ENCODE measurements at regions not wholly inside any gene's neighbourhood (a gene's known extent, or its start where the extent isn't known, plus 50 kb on each side); places are given as distances from the start of the nearest gene placed in this dataset.

GRCh38 chr2:139885921-139886498 is 1105.8 kb upstream of the NXPH2 start:
- Histone ChIP-seq H3K9me2 (no peaks in the 10 kb centered on the region), H3K9ac (no peak overlapping the region), H4K20me1 (ENCODE audit: insufficient read depth) (no peaks in the 10 kb centered on the region), H3K27ac (ENCODE audit: low read depth in 2 of 2, low read length in 1 of 2) (no peak overlapping the region), H3F3A (replicated peaks; ENCODE audit: insufficient read depth) (no peaks in the 10 kb centered on the region), H3K4me1 (ENCODE audit: control insufficient read depth in 1 of 2, insufficient read depth in 2 of 2, low read depth in 1 of 2, low read length in 1 of 2) (no peaks in the 10 kb centered on the region), H3K27me3 (ENCODE audit: insufficient read depth) (no peaks in the 10 kb centered on the region), H3K4me3 (ENCODE audit: low read depth in 2 of 2, low read length in 1 of 2) (no peak overlapping the region), H2AFZ (ENCODE audit: low read depth) (no peak overlapping the region), H3K79me2 (ENCODE audit: insufficient read depth) (no peaks in the 10 kb centered on the region), H3K4me2 (no peak overlapping the region), H3K9me3 (no peaks in the 10 kb centered on the region), H3K36me3 (replicated peaks in 1 of 2; ENCODE audit: control insufficient read depth in 1 of 2, insufficient read depth in 2 of 2, low read length in 1 of 2) (no peaks in the 10 kb centered on the region)
- DNase-seq: no peak
- ChIA-PET POLR2A (no interaction called here), CTCF (interaction anchor here (0.7 kb wide), 1 partner anchor 197 kb away, joined by 3 read pairs; no protein-coding TSS in a partner anchor)
- TF ChIP-seq GATA2 (CRISPR knock-in tag; IDR thresholded peaks at IDR 0.05): no peak
- no peak for TF ChIP-seq MAX (IDR thresholded peaks at IDR 0.05; ENCODE audit: low read depth)
- 17% methylated on average over 2 of the region's 2 CpGs for WGBS (ENCODE audit: low lambda C conversion rate)

- H3K4me2 ChIP-seq: no peak overlapping the region
- H3K79me2 ChIP-seq (ENCODE audit: insufficient read depth): no peaks in the 10 kb centered on the region
- H3K4me3 ChIP-seq (ENCODE audit: low read depth in 2 of 2, low read length in 1 of 2): no peak overlapping the region
- H4K20me1 ChIP-seq (ENCODE audit: insufficient read depth): no peaks in the 10 kb centered on the region
- POLR2A ChIA-PET: no interaction called here
- H3K9ac ChIP-seq: no peak overlapping the region
- H3K9me2 ChIP-seq: no peaks in the 10 kb centered on the region
- H2AFZ ChIP-seq (ENCODE audit: low read depth): no peak overlapping the region
- CTCF ChIA-PET: no interaction called here
- H3F3A ChIP-seq (replicated peaks; ENCODE audit: insufficient read depth): no peaks in the 10 kb centered on the region
- DNase-seq: no peak
- H3K9me3 ChIP-seq: no peaks in the 10 kb centered on the region
- 37% methylated on average over 3 of the region's 3 CpGs for WGBS (ENCODE audit: low lambda C conversion rate)
- H3K27ac ChIP-seq (ENCODE audit: low read depth in 2 of 2, low read length in 1 of 2): no peak overlapping the region
- H3K36me3 ChIP-seq (replicated peaks in 1 of 2; ENCODE audit: control insufficient read depth in 1 of 2, insufficient read depth in 2 of 2, low read length in 1 of 2): no peaks in the 10 kb centered on the region
- no peaks in the 10 kb centered on the region for H3K27me3 ChIP-seq (ENCODE audit: insufficient read depth)
- H3K4me1 ChIP-seq (ENCODE audit: control insufficient read depth in 1 of 2, insufficient read depth in 2 of 2, low read depth in 1 of 2, low read length in 1 of 2): no peaks in the 10 kb centered on the region
- TF ChIP-seq JUND (IDR thresholded peaks at IDR 0.05): no peak
Observed at GRCh38 chr2:139876964-139877363, 1096.8 kb upstream of the NXPH2 start.

- Histone ChIP-seq H3K9me3 (no peaks in the 10 kb centered on the region), H3K4me3 (ENCODE audit: low read depth in 2 of 2, low read length in 1 of 2) (no peak overlapping the region), H3K4me2 (no peak overlapping the region), H3K9me2 (no peaks in the 10 kb centered on the region), H3K79me2 (ENCODE audit: insufficient read depth) (no peaks in the 10 kb centered on the region), H3K9ac (no peak overlapping the region), H3K4me1 (ENCODE audit: control insufficient read depth in 1 of 2, insufficient read depth in 2 of 2, low read depth in 1 of 2, low read length in 1 of 2) (no peaks in the 10 kb centered on the region), H4K20me1 (ENCODE audit: insufficient read depth) (no peaks in the 10 kb centered on the region), H2AFZ (ENCODE audit: low read depth) (no peak overlapping the region), H3K36me3 (replicated peaks in 1 of 2; ENCODE audit: control insufficient read depth in 1 of 2, insufficient read depth in 2 of 2, low read length in 1 of 2) (no peaks in the 10 kb centered on the region), H3F3A (replicated peaks; ENCODE audit: insufficient read depth) (no peaks in the 10 kb centered on the region), H3K27me3 (ENCODE audit: insufficient read depth) (no peaks in the 10 kb centered on the region), H3K27ac (ENCODE audit: low read depth in 2 of 2, low read length in 1 of 2) (no peak overlapping the region)
- no peak for TF ChIP-seq POLR2AphosphoS5 (IDR thresholded peaks at IDR 0.05; ENCODE audit: low read depth, low read length)
- TF ChIP-seq MXI1 (IDR thresholded peaks at IDR 0.05; ENCODE audit: low read depth, low read length): no peak
- no peak for TF ChIP-seq SIN3A (IDR thresholded peaks at IDR 0.05; ENCODE audit: borderline replicate concordance, low read depth, low read length)
- no peak for TF ChIP-seq YY1 (IDR thresholded peaks at IDR 0.05; ENCODE audit: low read depth)
- ChIA-PET CTCF (no interaction called here), POLR2A (no interaction called here)
- WGBS (ENCODE audit: low lambda C conversion rate): 50% methylated on average over 2 of the region's 2 CpGs
- no peak for DNase-seq
Observed at GRCh38 chr2:139876321-139876720, 1096.1 kb upstream of the NXPH2 start.

- H3K9me3 ChIP-seq: no peaks in the 10 kb centered on the region
- H2AFZ ChIP-seq (ENCODE audit: low read depth): no peak overlapping the region
- no peaks in the 10 kb centered on the region for H3K9me2 ChIP-seq
- no peaks in the 10 kb centered on the region for H3K4me1 ChIP-seq (ENCODE audit: control insufficient read depth in 1 of 2, insufficient read depth in 2 of 2, low read depth in 1 of 2, low read length in 1 of 2)
- no peaks in the 10 kb centered on the region for H3K27me3 ChIP-seq (ENCODE audit: insufficient read depth)
- H3K4me2 ChIP-seq: no peak overlapping the region
- H3K9ac ChIP-seq: no peak overlapping the region
- no peak overlapping the region for H3K4me3 ChIP-seq (ENCODE audit: low read depth in 2 of 2, low read length in 1 of 2)
- H3K27ac ChIP-seq (ENCODE audit: low read depth in 2 of 2, low read length in 1 of 2): no peak overlapping the region
- TF ChIP-seq ZBTB33 (IDR thresholded peaks at IDR 0.05; ENCODE audit: borderline replicate concordance, low read depth): no peak
- CTCF ChIA-PET: no interaction called here
- POLR2A ChIA-PET: no interaction called here
- DNase-seq: no peak
- H4K20me1 ChIP-seq (ENCODE audit: insufficient read depth): no peaks in the 10 kb centered on the region
- no peaks in the 10 kb centered on the region for H3K79me2 ChIP-seq (ENCODE audit: insufficient read depth)
- WGBS (ENCODE audit: low lambda C conversion rate): 35% methylated on average over 4 of the region's 4 CpGs
- H3K36me3 ChIP-seq (replicated peaks in 1 of 2; ENCODE audit: control insufficient read depth in 1 of 2, insufficient read depth in 2 of 2, low read length in 1 of 2): no peaks in the 10 kb centered on the region
- H3F3A ChIP-seq (replicated peaks; ENCODE audit: insufficient read depth): no peaks in the 10 kb centered on the region
Observed at GRCh38 chr2:139872503-139872902, 1092.3 kb upstream of the NXPH2 start.

Measured in SK-N-SH (cell line).